ENCODE measurements at regions not wholly inside any gene's neighbourhood (a gene's known extent, or its start where the extent isn't known, plus 50 kb on each side); places are given as distances from the start of the nearest gene placed in this dataset.
A peak's percentile ranks its signal among the peaks of the same experiment; 100 is the strongest.

- H3K4me3 ChIP-seq (replicated peaks in 1 of 2; ENCODE audit: low read depth in 2 of 2, low read length in 2 of 2) = no peak overlapping the region
- DNase-seq (ENCODE audit: low read depth in 2 of 2) = no peak
- TF ChIP-seq, protein P1, sequence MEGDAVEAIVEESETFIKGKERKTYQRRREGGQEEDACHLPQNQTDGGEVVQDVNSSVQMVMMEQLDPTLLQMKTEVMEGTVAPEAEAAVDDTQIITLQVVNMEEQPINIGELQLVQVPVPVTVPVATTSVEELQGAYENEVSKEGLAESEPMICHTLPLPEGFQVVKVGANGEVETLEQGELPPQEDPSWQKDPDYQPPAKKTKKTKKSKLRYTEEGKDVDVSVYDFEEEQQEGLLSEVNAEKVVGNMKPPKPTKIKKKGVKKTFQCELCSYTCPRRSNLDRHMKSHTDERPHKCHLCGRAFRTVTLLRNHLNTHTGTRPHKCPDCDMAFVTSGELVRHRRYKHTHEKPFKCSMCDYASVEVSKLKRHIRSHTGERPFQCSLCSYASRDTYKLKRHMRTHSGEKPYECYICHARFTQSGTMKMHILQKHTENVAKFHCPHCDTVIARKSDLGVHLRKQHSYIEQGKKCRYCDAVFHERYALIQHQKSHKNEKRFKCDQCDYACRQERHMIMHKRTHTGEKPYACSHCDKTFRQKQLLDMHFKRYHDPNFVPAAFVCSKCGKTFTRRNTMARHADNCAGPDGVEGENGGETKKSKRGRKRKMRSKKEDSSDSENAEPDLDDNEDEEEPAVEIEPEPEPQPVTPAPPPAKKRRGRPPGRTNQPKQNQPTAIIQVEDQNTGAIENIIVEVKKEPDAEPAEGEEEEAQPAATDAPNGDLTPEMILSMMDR (IDR thresholded peaks at IDR 0.05; ENCODE audit: low read depth, low read length) = no peak
Observed at GRCh38 chr17:79280010-79280409, 205.4 kb downstream of the ENGASE start.

DNA sequence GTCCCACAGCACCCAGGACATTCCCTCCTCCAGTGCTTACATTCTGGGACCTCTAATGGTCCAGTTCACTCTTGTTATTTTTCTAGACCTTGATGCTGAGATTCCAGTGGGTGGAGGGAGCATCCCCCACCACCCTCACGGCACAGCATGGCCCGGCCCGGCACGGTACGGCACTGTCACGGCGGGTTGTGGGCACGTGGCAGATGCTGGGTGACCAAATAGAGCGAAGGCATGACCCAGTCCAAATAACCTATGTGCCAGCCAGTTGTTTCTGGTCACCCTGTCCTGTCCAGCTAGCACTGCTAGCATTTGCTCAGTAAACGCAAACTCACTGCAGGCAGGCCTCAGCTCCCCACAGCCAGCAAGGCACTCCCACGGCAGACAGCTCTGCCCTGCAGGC, 204.7 kb downstream of the ENGASE start:
- TF ChIP-seq, protein P1 (IDR thresholded peaks at IDR 0.05; ENCODE audit: low read depth, low read length) = no peak
- no peak for DNase-seq (ENCODE audit: low read depth in 2 of 2)
- H3K4me3 ChIP-seq (replicated peaks in 1 of 2; ENCODE audit: low read depth in 2 of 2, low read length in 2 of 2) = no peak overlapping the region

DNA sequence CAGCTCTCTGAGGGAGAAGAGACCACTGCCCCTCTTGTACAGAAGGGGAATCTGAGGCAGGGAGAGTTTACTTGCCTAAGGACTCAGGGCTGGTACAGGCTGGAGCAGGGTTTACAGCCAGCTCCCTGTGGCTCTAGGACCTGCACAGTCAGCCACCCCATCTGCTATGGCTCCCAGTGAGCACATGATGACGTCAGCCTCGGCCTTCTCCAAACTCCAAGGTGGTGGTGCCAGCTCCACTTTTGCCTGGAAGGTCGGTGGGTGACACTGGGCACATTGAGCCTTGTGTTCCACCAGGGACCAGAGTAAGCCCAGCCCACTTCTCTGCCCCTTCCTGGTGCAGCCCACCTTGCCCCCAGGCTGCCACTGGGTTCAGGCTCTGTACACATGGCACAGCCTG, 202.2 kb downstream of the ENGASE start:
- DNase-seq (ENCODE audit: low read depth in 2 of 2) = no peak
- H3K4me3 ChIP-seq (replicated peaks in 1 of 2; ENCODE audit: low read depth in 2 of 2, low read length in 2 of 2) = no peak overlapping the region
- TF ChIP-seq, protein P1 (IDR thresholded peaks at IDR 0.05; ENCODE audit: low read depth, low read length) = no peak

- DNase-seq (ENCODE audit: low read depth in 2 of 2) = no peak
- H3K4me3 ChIP-seq (replicated peaks in 1 of 2; ENCODE audit: low read depth in 2 of 2, low read length in 2 of 2) = no peak overlapping the region
- TF ChIP-seq, protein P1 (IDR thresholded peaks at IDR 0.05; ENCODE audit: low read depth, low read length) = no peak
Observed at GRCh38 chr17:79273660-79274059, 199.0 kb downstream of the ENGASE start.

DNA sequence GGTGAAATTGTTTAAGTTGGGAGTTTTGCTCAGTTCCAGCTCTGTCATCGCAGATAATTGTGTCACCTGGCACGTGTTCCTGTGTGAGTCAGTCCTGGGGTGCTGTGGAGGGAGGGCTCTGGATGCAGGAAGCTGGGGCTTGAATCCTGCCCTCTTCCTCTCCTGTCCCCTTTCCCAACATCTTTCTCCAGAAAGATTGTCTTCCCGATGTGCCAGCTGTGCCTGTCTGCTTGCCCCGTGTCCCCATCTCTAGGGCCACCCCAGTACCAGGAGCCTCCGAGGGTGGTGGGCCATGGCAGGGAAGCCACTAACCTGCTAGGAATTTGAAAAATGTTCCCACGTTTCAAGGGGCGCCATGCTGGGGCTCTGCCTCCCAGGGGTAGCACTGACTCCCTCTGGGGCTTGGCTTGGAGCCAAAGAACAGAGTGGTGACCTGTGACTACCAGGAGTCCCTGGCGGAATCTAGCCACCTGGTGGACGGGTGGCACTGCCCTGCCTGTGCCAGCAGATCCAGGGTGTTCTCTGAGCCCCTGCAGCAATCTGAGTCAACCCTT, 198.1 kb downstream of the ENGASE start:
- TF ChIP-seq, protein P1 (IDR thresholded peaks at IDR 0.05; ENCODE audit: low read depth, low read length) = no peak
- H3K4me3 ChIP-seq (replicated peaks in 1 of 2; ENCODE audit: low read depth in 2 of 2, low read length in 2 of 2) = no peak overlapping the region
- peak in 1 of 2 donors; percentile 11 for DNase-seq (ENCODE audit: low read depth in 2 of 2)

- TF ChIP-seq, protein P1 (IDR thresholded peaks at IDR 0.05; ENCODE audit: low read depth, low read length) = no peak
- H3K4me3 ChIP-seq (replicated peaks in 1 of 2; ENCODE audit: low read depth in 2 of 2, low read length in 2 of 2) = no peak overlapping the region
- no peak for DNase-seq (ENCODE audit: low read depth in 2 of 2)
Observed at GRCh38 chr17:79272220-79272619, 197.6 kb downstream of the ENGASE start.

DNA sequence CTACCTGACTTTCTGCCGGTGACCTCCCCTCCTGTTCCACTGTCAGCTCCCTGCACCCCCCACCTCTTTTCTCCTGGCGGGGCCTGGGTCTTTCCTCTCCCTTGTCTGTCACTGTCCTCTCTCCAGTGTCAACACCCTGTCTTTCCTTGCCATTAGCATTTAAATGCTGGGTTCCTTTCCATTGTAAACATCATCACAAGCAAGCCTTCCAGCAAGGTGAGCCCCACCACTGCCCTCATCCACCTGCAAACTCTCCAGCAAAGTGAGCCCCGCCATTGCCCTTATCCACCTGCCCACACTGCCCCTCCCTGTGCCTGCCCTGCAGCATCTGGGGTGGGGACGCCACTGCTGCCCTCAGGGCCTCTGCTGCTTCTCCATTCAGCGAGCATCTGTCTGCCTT, 195.0 kb downstream of the ENGASE start:
- H3K4me3 ChIP-seq (replicated peaks in 1 of 2; ENCODE audit: low read depth in 2 of 2, low read length in 2 of 2) = no peak overlapping the region
- TF ChIP-seq, protein P1 (IDR thresholded peaks at IDR 0.05; ENCODE audit: low read depth, low read length) = no peak
- no peak for DNase-seq (ENCODE audit: low read depth in 2 of 2)

Measured in cardiac fibroblast (primary cell).